Fibroblast of gingiva (primary cell): ENCODE measurements at regions not wholly inside any gene's neighbourhood (a gene's known extent, or its start where the extent isn't known, plus 50 kb on each side); places are given as distances from the start of the nearest gene placed in this dataset.

Experiments
- DNase-seq: peaks from one replicate; pipeline ENCODE4 v3.0.0-alpha.2; 2011; ENCODE audit warnings: low read depth

GRCh38 chr2:106709229-106709628 lies 176.7 kb downstream of the ST6GAL2 start:
- no peak for DNase-seq

GRCh38 chr2:106719222-106719621 lies 166.7 kb downstream of the ST6GAL2 start:
- no peak for DNase-seq

GRCh38 chr2:106720026-106720425 lies 165.9 kb downstream of the ST6GAL2 start:
- no peak for DNase-seq

GRCh38 chr2:106724301-106724794 lies 161.6 kb downstream of the ST6GAL2 start:
- no peak for DNase-seq

GRCh38 chr2:106734165-106734564 lies 151.8 kb downstream of the ST6GAL2 start:
- DNase-seq, result no peak

- no peak for DNase-seq
Observed at GRCh38 chr2:106735807-106736206, 150.2 kb downstream of the ST6GAL2 start.

GRCh38 chr2:106736221-106736620 lies 149.7 kb downstream of the ST6GAL2 start:
- no peak for DNase-seq

- DNase-seq, result no peak
Observed at GRCh38 chr2:106745468-106745867, 140.5 kb downstream of the ST6GAL2 start.

GRCh38 chr2:106749823-106750222 lies 136.1 kb downstream of the ST6GAL2 start:
- DNase-seq, result no peak
